H1 (cell line): ENCODE measurements at regions not wholly inside any gene's neighbourhood (a gene's known extent, or its start where the extent isn't known, plus 50 kb on each side); places are given as distances from the start of the nearest gene placed in this dataset.

Source experiments
- CTCF ChIA-PET: fragments of 300-600 bp; sonication (Branson Sonifier 250); formaldehyde crosslinking; loops from one replicate; lab custom pipeline; 2021; ENCODE audit not compliant: partially characterized antibody; lab: Charles Lee
- POLR2A ChIA-PET: fragments of 300-600 bp; sonication (Branson Sonifier 250); formaldehyde crosslinking; loops from one replicate; lab custom pipeline; 2021; ENCODE audit warnings: inconsistent platforms; ENCODE audit not compliant: partially characterized antibody; lab: Charles Lee
- DNase-seq, 2 experiments: peaks; one replicate each; pipeline versions ENCODE4 v3.0.0 to v3.0.0-alpha.2; 2010 to 2022; ENCODE audit warnings: low spot score in 2 of 2, low read depth in 1 of 2, mixed read lengths in 1 of 2
- FAIRE-seq: peaks from 2 replicates; lab custom pipeline; 2011; peaks lifted over from hg19 to GRCh38; lab: Jason Lieb, UNC
- H2AFZ ChIP-seq: 2 replicates; pipeline ENCODE4 v1.8.1; 2012; ENCODE audit warnings: low read length, inconsistent platforms
- H2AK5ac ChIP-seq: 2 replicates; pipeline ENCODE4 v1.6.1; 2013; ENCODE audit warnings: low read depth, low read length
- H2BK120ac ChIP-seq: replicated peaks from 2 replicates; pipeline ENCODE3; 2013; ENCODE audit warnings: low read depth, low read length, inconsistent platforms
- H2BK12ac ChIP-seq: 2 replicates; pipeline ENCODE4 v1.6.1; 2013; ENCODE audit warnings: low read depth, low read length
- H2BK15ac ChIP-seq: 2 replicates; pipeline ENCODE4 v1.6.1; 2013; ENCODE audit warnings: low read length
- H2BK20ac ChIP-seq: 2 replicates; pipeline ENCODE4 v1.6.1; 2013; ENCODE audit warnings: low read length
- H2BK5ac ChIP-seq: 2 replicates; pipeline ENCODE4 v1.6.1; 2013; ENCODE audit warnings: low read depth, low read length
- H3K14ac ChIP-seq: 2 replicates; pipeline ENCODE4 v1.6.1; 2013; ENCODE audit warnings: inconsistent platforms; ENCODE audit not compliant: insufficient read length
- H3K18ac ChIP-seq: 2 replicates; pipeline ENCODE4 v1.6.1; 2013; ENCODE audit warnings: low read length; ENCODE audit errors: extremely low read depth
- H3K23ac ChIP-seq: 2 replicates; pipeline ENCODE4 v1.6.1; 2013; ENCODE audit warnings: inconsistent platforms; ENCODE audit not compliant: insufficient read length
- H3K23me2 ChIP-seq: 2 replicates; pipeline ENCODE4 v1.6.1; 2013; ENCODE audit warnings: low read depth, low read length
- H3K27ac ChIP-seq: 2 replicates; pipeline ENCODE4 v1.6.1; 2011; ENCODE audit warnings: low read depth, low read length, inconsistent platforms
- H3K27me3 ChIP-seq, 4 experiments: replicated peaks in 1 of 4; 1 replicate in 1 of 4; 2 replicates in 3 of 4; pipeline versions ENCODE4 v1.6.1 to v1.8.1; 2011 to 2013; ENCODE audit warnings: low read length in 3 of 4, mild to moderate bottlenecking in 3 of 4, inconsistent platforms in 2 of 4, mixed read lengths in 2 of 4, moderate library complexity in 1 of 4; ENCODE audit not compliant: control insufficient read depth in 3 of 4, insufficient read depth in 3 of 4; ENCODE audit errors: extremely low read depth in 1 of 4
- H3K36me3 ChIP-seq, 4 experiments: 2 replicates each; pipeline versions ENCODE4 v1.6.1 to v1.8.1; 2011 to 2013; ENCODE audit warnings: mild to moderate bottlenecking in 4 of 4, low read length in 3 of 4, moderate library complexity in 2 of 4, control low read depth in 1 of 4, inconsistent platforms in 1 of 4; ENCODE audit not compliant: insufficient read depth in 4 of 4, control insufficient read depth in 2 of 4
- H3K4ac ChIP-seq: replicated peaks from 2 replicates; pipeline ENCODE3; 2013; ENCODE audit warnings: low read length, low read depth, mixed read lengths, inconsistent platforms; ENCODE audit not compliant: insufficient read length
- H3K4me1 ChIP-seq, 4 experiments: replicated peaks in 1 of 4; 1 replicate in 1 of 4; 2 replicates in 3 of 4; pipeline versions ENCODE4 v1.6.1 to v1.8.1; 2011 to 2013; ENCODE audit warnings: low read length in 3 of 4, inconsistent platforms in 2 of 4, mixed read lengths in 1 of 4; ENCODE audit not compliant: insufficient read depth in 4 of 4, control insufficient read depth in 3 of 4
- H3K4me2 ChIP-seq, 2 experiments: 2 replicates each; pipeline versions ENCODE4 v1.6.1 to v1.8.1; 2011 to 2013; ENCODE audit warnings: low read depth in 2 of 2, low read length in 2 of 2, control low read depth in 1 of 2, inconsistent platforms in 1 of 2, mild to moderate bottlenecking in 1 of 2; ENCODE audit not compliant: insufficient read depth in 1 of 2
- H3K4me3 ChIP-seq, 4 experiments: fragments of 200-600, 300-600 bp in 1 of 4; sonication (generic), shearing (Covaris generic), sonication (Bioruptor Twin) in 1 of 4; 2 replicates each; pipeline versions ENCODE4 v1.5.1 to v1.8.1; 2011 to 2016; ENCODE audit warnings: low read length in 4 of 4, low read depth in 3 of 4, control low read depth in 2 of 4, inconsistent platforms in 2 of 4, mild to moderate bottlenecking in 2 of 4, mixed read lengths in 1 of 4, moderate library complexity in 1 of 4; ENCODE audit not compliant: insufficient read depth in 2 of 4; ENCODE audit errors: extremely low read depth in 1 of 4
- H3K56ac ChIP-seq: replicated peaks from 2 replicates; pipeline ENCODE3; 2013; ENCODE audit warnings: low read depth, mild to moderate bottlenecking, mixed read lengths, low read length, inconsistent platforms; ENCODE audit not compliant: insufficient read length
- H3K79me1 ChIP-seq: 2 replicates; pipeline ENCODE4 v1.6.1; 2013; ENCODE audit warnings: low read depth, low read length, control low read depth
- H3K79me2 ChIP-seq, 2 experiments: 2 replicates each; pipeline versions ENCODE4 v1.6.1 to v1.8.1; 2012 to 2013; ENCODE audit warnings: low read length in 2 of 2, mild to moderate bottlenecking in 2 of 2, inconsistent platforms in 1 of 2; ENCODE audit not compliant: insufficient read depth in 2 of 2, control insufficient read depth in 1 of 2
- H3K9ac ChIP-seq, 4 experiments: replicated peaks in 1 of 4; 1 replicate in 1 of 4; 2 replicates in 3 of 4; pipeline versions ENCODE4 v1.6.1 to v1.8.1; 2011 to 2013; ENCODE audit warnings: low read depth in 3 of 4, low read length in 3 of 4, control low read depth in 2 of 4, mild to moderate bottlenecking in 2 of 4, moderate library complexity in 2 of 4, inconsistent platforms in 1 of 4; ENCODE audit errors: extremely low read depth in 1 of 4
- H3K9me3 ChIP-seq, 2 experiments: 2 replicates each; pipeline versions ENCODE4 v1.6.1 to v1.8.1; 2012 to 2013; ENCODE audit warnings: mild to moderate bottlenecking in 2 of 2, moderate library complexity in 2 of 2, control low read depth in 1 of 2, inconsistent platforms in 1 of 2, low read depth in 1 of 2, low read length in 1 of 2, mixed read lengths in 1 of 2; ENCODE audit not compliant: insufficient read depth in 2 of 2
- H4K20me1 ChIP-seq, 2 experiments: replicated peaks in 1 of 2; 2 replicates each; pipeline versions ENCODE3 to v1.8.1; 2011 to 2013; ENCODE audit warnings: inconsistent platforms in 2 of 2, low read length in 2 of 2, mild to moderate bottlenecking in 1 of 2; ENCODE audit not compliant: insufficient read depth in 2 of 2, control insufficient read depth in 1 of 2
- H4K5ac ChIP-seq: 2 replicates; pipeline ENCODE4 v1.6.1; 2013; ENCODE audit warnings: low read length, low read depth, mixed read lengths, inconsistent platforms; ENCODE audit not compliant: insufficient read length
- H4K8ac ChIP-seq: 2 replicates; pipeline ENCODE4 v1.8.0; 2013; ENCODE audit warnings: mild to moderate bottlenecking, moderate library complexity, low read length, inconsistent platforms; ENCODE audit not compliant: insufficient read depth; ENCODE audit errors: extremely low read depth
- H4K91ac ChIP-seq: replicated peaks from 2 replicates; pipeline ENCODE3; 2013; ENCODE audit warnings: low read length, mixed read lengths, inconsistent platforms; ENCODE audit not compliant: insufficient read length
- JUN ChIP-seq: IDR thresholded peaks from 2 replicates; pipeline ENCODE4 v1.6.1; 2011; ENCODE audit warnings: low read depth, mild to moderate bottlenecking, improper control_type of control experiment, low read length
- SP1 ChIP-seq: IDR thresholded peaks from 2 replicates; pipeline ENCODE4 v1.6.1; 2011; ENCODE audit warnings: low read depth, low read length
- SP2 ChIP-seq: IDR thresholded peaks from 2 replicates; pipeline ENCODE4 v1.6.1; 2012; ENCODE audit warnings: mild to moderate bottlenecking, low read length, inconsistent platforms
- WGBS, 2 experiments: shearing (Covaris generic) in 1 of 2; methylation state at CpG; one replicate each; pipeline versions ENCODE4 v1.1.6 to v1.1.7; 2013 to 2015; ENCODE audit warnings: low lambda C conversion rate in 2 of 2, mixed read lengths in 2 of 2, inconsistent platforms in 1 of 2, low coverage in 1 of 2, missing lambda C conversion rate in 1 of 2; ENCODE audit not compliant: insufficient replicate concordance in 2 of 2, insufficient coverage in 1 of 2, insufficient read length in 1 of 2; ENCODE audit errors: extremely low coverage in 1 of 2, missing lambda C conversion rate in 1 of 2; 5-methylcytosine and 5-hydroxymethylcytosine counted together

DNA sequence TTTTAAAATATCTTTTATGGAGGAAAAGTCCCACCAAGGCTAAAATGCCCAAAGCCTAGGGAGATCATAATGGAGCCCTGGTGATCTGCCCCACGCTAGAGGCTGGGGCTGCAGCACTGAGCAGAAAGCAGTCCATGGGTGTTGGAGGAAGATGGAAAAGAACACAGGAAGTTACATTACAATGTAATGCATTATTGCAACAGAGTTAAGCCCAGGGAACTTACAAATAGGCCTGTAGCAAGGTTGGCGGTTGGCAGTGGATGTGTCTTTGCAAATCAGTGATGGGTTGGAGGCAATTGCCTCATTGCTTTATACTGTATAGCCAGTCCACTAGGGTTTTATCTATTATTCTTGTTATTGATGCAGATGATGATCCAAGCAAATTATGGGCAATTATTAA is 399.9 kb downstream of the NDFIP2 start:
- Histone ChIP-seq H2BK120ac (no peak overlapping the region), H4K5ac (no peak overlapping the region), H3K79me1 (no peaks in the 10 kb centered on the region), H2BK12ac (no peak overlapping the region), H3K9me3 (peaks cover 3 to 5% of the 10 kb centered on the region in 2 experiments; a peak in 1 of 4 replicates), H2AK5ac (no peak overlapping the region), H3K23ac (no peak overlapping the region), H3K18ac (no peak overlapping the region), H3K79me2 (no peaks in the 10 kb centered on the region), H4K8ac (no peak overlapping the region; the same call in 1 of the 2 replicates), H3K9ac (no peak overlapping the region), H2BK20ac (no peak overlapping the region), H2AFZ (no peak overlapping the region), H3K27ac (no peak overlapping the region), H3K4me3 (no peak overlapping the region), H3K27me3 (no peaks in the 10 kb centered on the region), H3K36me3 (no peaks in the 10 kb centered on the region), H3K14ac (no peak overlapping the region), H2BK15ac (no peak overlapping the region), H4K20me1 (no peaks in the 10 kb centered on the region), H3K56ac (no peak overlapping the region), H3K4me2 (no peak overlapping the region), H3K4ac (no peak overlapping the region), H3K23me2 (no peaks in the 10 kb centered on the region), H3K4me1 (peaks cover 0 to 3% (median 0%) of the 10 kb centered on the region in 4 experiments; a peak in 2 of 7 replicates), H4K91ac (no peak overlapping the region), H2BK5ac (no peak overlapping the region)
- ChIA-PET CTCF (interaction anchor here (0.7 kb wide), 1 partner anchor 218 kb away, joined by 3 read pairs; no protein-coding TSS in a partner anchor), POLR2A (no interaction called here)
- DNase-seq (no peak), FAIRE-seq (no peak)
- 88% methylated on average over 2 of the region's 2 CpGs; no CpG with 5 or more reads in 1 of the 2 experiments for WGBS, 2 experiments
- TF ChIP-seq JUN (no peak), SP1 (no peak), SP2 (no peak)
